Caco-2 (cell line): ENCODE measurements at regions not wholly inside any gene's neighbourhood (a gene's known extent, or its start where the extent isn't known, plus 50 kb on each side); places are given as distances from the start of the nearest gene placed in this dataset.

Source experiments
- BruUV-seq: library from RNA; stranded (reverse); fragments of 400-500 nt; replicated peaks from 2 replicates; lab custom pipeline; 2021; lab: Mats Ljungman, UMichigan
- CTCF ChIA-PET: fragments of 300-600 bp; sonication (Branson Sonifier 250); formaldehyde crosslinking; loops from one replicate; lab custom pipeline; 2022; ENCODE audit warnings: antibody characterized with exemption; lab: Charles Lee
- POLR2A ChIA-PET: fragments of 300-600 bp; sonication (Branson Sonifier 250); formaldehyde crosslinking; loops from one replicate; lab custom pipeline; 2022; ENCODE audit warnings: antibody characterized with exemption; lab: Charles Lee
- DNase-seq, 2 experiments: peaks; one replicate each; pipeline versions ENCODE4 v3.0.0 to v3.0.0-alpha.2; 2020 to 2022
- H3K27me3 ChIP-seq: replicated peaks from 2 replicates; pipeline ENCODE4 v1.6.0; 2011; ENCODE audit warnings: low read length; ENCODE audit not compliant: control insufficient read depth, insufficient read depth
- H3K36me3 ChIP-seq: 2 replicates; pipeline ENCODE4 v1.5.1; 2011; ENCODE audit warnings: low read length; ENCODE audit not compliant: control insufficient read depth, insufficient read depth
- H3K4me1 ChIP-seq: fragments of 250-450 bp; sonication (Bioruptor Pico); 2 replicates; pipeline ENCODE4 v1.5.1; 2020; ENCODE audit warnings: mild to moderate bottlenecking
- H3K4me3 ChIP-seq: 2 replicates; pipeline ENCODE4 v1.5.1; 2011; ENCODE audit warnings: low read depth, mild to moderate bottlenecking, control low read depth, low read length
- H3K9me3 ChIP-seq: fragments of 250-450 bp; sonication (Bioruptor Pico); 2 replicates; pipeline ENCODE4 v1.5.1; 2020; ENCODE audit warnings: mild to moderate bottlenecking, moderate library complexity
- H3K27ac Mint-ChIP-seq: one replicate; pipeline ENCODE4 v1.8.0; 2022; ENCODE audit warnings: mixed read lengths; ENCODE audit not compliant: unreplicated experiment
- H3K27me3 Mint-ChIP-seq: one replicate; pipeline ENCODE4 v1.8.0; 2022; ENCODE audit warnings: mixed read lengths; ENCODE audit not compliant: insufficient read depth, unreplicated experiment
- H3K36me3 Mint-ChIP-seq: one replicate; pipeline ENCODE4 v1.8.0; 2022; ENCODE audit warnings: mild to moderate bottlenecking, mixed read lengths; ENCODE audit not compliant: insufficient read depth, unreplicated experiment
- H3K4me1 Mint-ChIP-seq: one replicate; pipeline ENCODE4 v1.8.0; 2022; ENCODE audit warnings: low read depth, mixed read lengths; ENCODE audit not compliant: unreplicated experiment
- H3K4me3 Mint-ChIP-seq: one replicate; pipeline ENCODE4 v1.8.0; 2022; ENCODE audit warnings: mild to moderate bottlenecking, moderate library complexity, mixed read lengths; ENCODE audit not compliant: unreplicated experiment
- H3K9me3 Mint-ChIP-seq: one replicate; pipeline ENCODE4 v1.8.0; 2022; ENCODE audit warnings: mixed read lengths; ENCODE audit not compliant: unreplicated experiment
- intact Hi-C: fragments of 100-400 bp; cut with micrococcal nuclease; formaldehyde crosslinking; loops from one replicate; pipeline ENCODE4 v1.10.0; 2022; ENCODE audit not compliant: unreplicated experiment
- TF ChIP-seq, protein P1 (sequence below), 2 experiments: fragments of 200-600 bp in 1 of 2; IDR thresholded peaks; 1 replicate in 1 of 2; 2 replicates in 1 of 2; pipeline versions ENCODE4 v1.5.1 to v1.8.0; 2011 to 2022; ENCODE audit warnings: antibody characterized with exemption in 1 of 2, control low read depth in 1 of 2, inconsistent platforms in 1 of 2, low read depth in 1 of 2, low read length in 1 of 2, mild to moderate bottlenecking in 1 of 2, moderate library complexity in 1 of 2; ENCODE audit not compliant: insufficient read depth in 1 of 2, severe bottlenecking in 1 of 2, unreplicated experiment in 1 of 2

DNA sequence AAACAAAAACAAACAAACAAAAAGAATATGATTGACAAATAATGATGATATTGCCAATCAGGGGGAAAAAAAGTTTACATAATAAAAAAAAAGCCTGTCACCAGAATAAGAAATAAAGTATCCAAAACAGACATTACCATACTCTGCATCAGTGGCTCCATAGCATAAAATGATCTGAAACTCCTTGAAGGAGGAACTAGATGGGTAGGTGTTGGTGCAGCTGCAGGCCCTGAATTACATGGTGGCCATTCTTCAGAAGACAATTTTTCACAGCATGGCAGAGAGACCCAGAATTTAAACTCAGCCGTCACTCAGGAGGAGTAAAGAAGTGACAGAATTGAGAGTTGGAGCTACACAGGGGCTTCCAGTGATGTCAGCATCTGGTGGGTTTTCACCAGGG lies 60.2 kb downstream of the GLUL start:
- no peak overlapping the region for H3K27ac Mint-ChIP-seq
- no peaks in the 10 kb centered on the region for H3K27me3 ChIP-seq
- no peak overlapping the region for H3K4me3 ChIP-seq
- no peak overlapping the region for H3K4me3 Mint-ChIP-seq
- intact Hi-C loops: no loop called here
- no peaks in the 10 kb centered on the region for H3K4me1 ChIP-seq
- no TSS peak for BruUV-seq
- ChIA-PET POLR2A (no interaction called here), CTCF (no interaction called here)
- H3K4me1 Mint-ChIP-seq: peaks cover 6% of the 10 kb centered on the region
- no peaks in the 10 kb centered on the region for H3K27me3 Mint-ChIP-seq
- no peaks in the 10 kb centered on the region for H3K36me3 ChIP-seq
- H3K9me3 ChIP-seq: no peaks in the 10 kb centered on the region
- TF ChIP-seq, protein P1, sequence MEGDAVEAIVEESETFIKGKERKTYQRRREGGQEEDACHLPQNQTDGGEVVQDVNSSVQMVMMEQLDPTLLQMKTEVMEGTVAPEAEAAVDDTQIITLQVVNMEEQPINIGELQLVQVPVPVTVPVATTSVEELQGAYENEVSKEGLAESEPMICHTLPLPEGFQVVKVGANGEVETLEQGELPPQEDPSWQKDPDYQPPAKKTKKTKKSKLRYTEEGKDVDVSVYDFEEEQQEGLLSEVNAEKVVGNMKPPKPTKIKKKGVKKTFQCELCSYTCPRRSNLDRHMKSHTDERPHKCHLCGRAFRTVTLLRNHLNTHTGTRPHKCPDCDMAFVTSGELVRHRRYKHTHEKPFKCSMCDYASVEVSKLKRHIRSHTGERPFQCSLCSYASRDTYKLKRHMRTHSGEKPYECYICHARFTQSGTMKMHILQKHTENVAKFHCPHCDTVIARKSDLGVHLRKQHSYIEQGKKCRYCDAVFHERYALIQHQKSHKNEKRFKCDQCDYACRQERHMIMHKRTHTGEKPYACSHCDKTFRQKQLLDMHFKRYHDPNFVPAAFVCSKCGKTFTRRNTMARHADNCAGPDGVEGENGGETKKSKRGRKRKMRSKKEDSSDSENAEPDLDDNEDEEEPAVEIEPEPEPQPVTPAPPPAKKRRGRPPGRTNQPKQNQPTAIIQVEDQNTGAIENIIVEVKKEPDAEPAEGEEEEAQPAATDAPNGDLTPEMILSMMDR (IDR thresholded peaks at IDR 0.05; ENCODE audit: insufficient read depth in 1 of 2, low read depth in 1 of 2, low read length in 1 of 2, severe bottlenecking in 1 of 2, unreplicated experiment in 1 of 2): no peak
- DNase-seq: no peak
- no peaks in the 10 kb centered on the region for H3K9me3 Mint-ChIP-seq
- H3K36me3 Mint-ChIP-seq: no peaks in the 10 kb centered on the region

DNA sequence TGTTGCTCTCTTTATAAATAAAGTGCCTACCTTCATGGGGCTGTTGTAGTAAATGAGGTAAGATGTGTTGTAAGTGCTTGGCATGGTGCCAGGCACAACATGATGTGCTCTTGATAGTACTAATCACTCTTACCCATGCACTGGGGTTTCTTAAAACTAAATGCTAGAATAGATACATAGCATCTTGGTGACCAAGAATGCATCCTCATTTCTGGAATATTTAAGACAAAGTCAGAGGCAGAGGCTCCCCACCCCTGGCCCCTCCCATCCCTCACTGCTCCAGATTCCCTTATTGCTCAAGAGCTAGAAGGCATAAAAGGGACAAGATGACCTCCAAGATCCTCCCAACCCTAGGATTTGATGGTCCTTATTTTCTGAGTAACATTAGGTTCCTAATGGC lies 61.3 kb downstream of the GLUL start:
- Mint-ChIP-seq H3K36me3 (no peaks in the 10 kb centered on the region), H3K27me3 (no peaks in the 10 kb centered on the region), H3K9me3 (no peaks in the 10 kb centered on the region), H3K4me3 (no peak overlapping the region), H3K4me1 (no peaks in the 10 kb centered on the region), H3K27ac (no peak overlapping the region)
- no TSS peak for BruUV-seq
- intact Hi-C loops: no loop called here
- H3K4me1 ChIP-seq: no peaks in the 10 kb centered on the region
- DNase-seq: no peak
- H3K9me3 ChIP-seq: no peaks in the 10 kb centered on the region
- TF ChIP-seq, protein P1 (IDR thresholded peaks at IDR 0.05; ENCODE audit: insufficient read depth in 1 of 2, low read depth in 1 of 2, low read length in 1 of 2, severe bottlenecking in 1 of 2, unreplicated experiment in 1 of 2): no peak
- POLR2A ChIA-PET: no interaction called here
- H3K27me3 ChIP-seq: no peaks in the 10 kb centered on the region
- no peaks in the 10 kb centered on the region for H3K36me3 ChIP-seq
- CTCF ChIA-PET: no interaction called here
- H3K4me3 ChIP-seq: no peak overlapping the region

DNA sequence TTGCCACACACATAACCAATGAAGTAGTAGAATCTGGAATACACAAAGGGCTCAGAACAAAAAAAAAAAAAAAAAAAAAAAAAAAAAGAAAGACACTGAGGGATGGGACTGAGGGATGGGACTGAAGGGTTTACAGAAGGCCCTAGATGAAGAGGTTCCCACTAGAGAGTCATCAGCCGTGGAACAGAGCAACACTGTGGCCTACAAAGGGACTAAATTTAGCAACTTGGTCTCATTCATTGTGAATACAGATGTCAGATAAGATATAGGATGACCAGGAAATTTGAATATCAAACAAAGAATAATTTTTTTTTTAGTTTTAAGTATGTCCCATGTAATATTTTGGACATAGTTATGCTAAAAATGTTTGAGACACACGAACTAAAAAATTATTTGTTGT lies 62.1 kb downstream of the GLUL start:
- no TSS peak for BruUV-seq
- ChIA-PET CTCF (no interaction called here), POLR2A (no interaction called here)
- no peaks in the 10 kb centered on the region for H3K36me3 Mint-ChIP-seq
- no peaks in the 10 kb centered on the region for H3K9me3 ChIP-seq
- no peaks in the 10 kb centered on the region for H3K27me3 Mint-ChIP-seq
- no peaks in the 10 kb centered on the region for H3K9me3 Mint-ChIP-seq
- TF ChIP-seq, protein P1 (IDR thresholded peaks at IDR 0.05; ENCODE audit: insufficient read depth in 1 of 2, low read depth in 1 of 2, low read length in 1 of 2, severe bottlenecking in 1 of 2, unreplicated experiment in 1 of 2): no peak
- H3K4me3 ChIP-seq: no peak overlapping the region
- H3K36me3 ChIP-seq: no peaks in the 10 kb centered on the region
- DNase-seq: no peak
- no peaks in the 10 kb centered on the region for H3K4me1 ChIP-seq
- intact Hi-C loops: no loop called here
- H3K27ac Mint-ChIP-seq: no peak overlapping the region
- no peaks in the 10 kb centered on the region for H3K27me3 ChIP-seq
- H3K4me3 Mint-ChIP-seq: no peak overlapping the region
- H3K4me1 Mint-ChIP-seq: no peaks in the 10 kb centered on the region
